ENCODE measurements at regions not wholly inside any gene's neighbourhood (a gene's known extent, or its start where the extent isn't known, plus 50 kb on each side); places are given as distances from the start of the nearest gene placed in this dataset.

GRCh38 chr4:11542952-11543351 is 114.3 kb upstream of the HS3ST1 start:
- H2AK5ac ChIP-seq (ENCODE audit: low read depth, low read length), result no peak overlapping the region
- H2BK15ac ChIP-seq (ENCODE audit: low read length), result no peak overlapping the region
- no peaks in the 10 kb centered on the region for H3K9me3 ChIP-seq (ENCODE audit: insufficient read depth in 2 of 2, low read depth in 1 of 2, low read length in 1 of 2)
- CTCF ChIA-PET (ENCODE audit: partially characterized antibody), result interaction anchor here (0.8 kb wide), 1 partner anchor 32 kb away, joined by 3 read pairs; no protein-coding TSS in a partner anchor
- no peaks in the 10 kb centered on the region for H3K79me1 ChIP-seq (ENCODE audit: low read depth, low read length)
- no peak overlapping the region for H2BK5ac ChIP-seq (ENCODE audit: low read depth, low read length)
- H3K4me1 ChIP-seq (replicated peaks in 1 of 4; ENCODE audit: control insufficient read depth in 3 of 4, insufficient read depth in 4 of 4, low read length in 3 of 4), result no peaks in the 10 kb centered on the region
- no peak overlapping the region for H2BK12ac ChIP-seq (ENCODE audit: low read depth, low read length)
- no peak overlapping the region for H3K4me2 ChIP-seq (ENCODE audit: insufficient read depth in 1 of 2, low read depth in 2 of 2, low read length in 2 of 2)
- WGBS, 2 experiments (ENCODE audit: extremely low coverage in 1 of 2, insufficient coverage in 1 of 2, insufficient read length in 1 of 2, insufficient replicate concordance in 2 of 2, low coverage in 1 of 2, low lambda C conversion rate in 2 of 2, missing lambda C conversion rate in 1 of 2), result 88% methylated on average over 2 of the region's 2 CpGs; no CpG with 5 or more reads in 1 of the 2 experiments
- H3K27me3 ChIP-seq (replicated peaks in 1 of 4; ENCODE audit: control insufficient read depth in 3 of 4, extremely low read depth in 1 of 4, insufficient read depth in 3 of 4, low read length in 3 of 4), result no peaks in the 10 kb centered on the region
- no peak overlapping the region for H3K14ac ChIP-seq (ENCODE audit: insufficient read length)
- no peak overlapping the region for H2BK120ac ChIP-seq (replicated peaks; ENCODE audit: low read depth, low read length)
- no peak overlapping the region for H3K9ac ChIP-seq (replicated peaks in 1 of 4; ENCODE audit: extremely low read depth in 1 of 4, low read depth in 3 of 4, low read length in 3 of 4)
- no peak overlapping the region for H3K18ac ChIP-seq (ENCODE audit: extremely low read depth, low read length)
- H2AFZ ChIP-seq (ENCODE audit: low read length), result no peak overlapping the region
- no peak overlapping the region for H3K56ac ChIP-seq (replicated peaks; ENCODE audit: insufficient read length, low read depth, low read length)
- no peaks in the 10 kb centered on the region for H3K36me3 ChIP-seq (ENCODE audit: control insufficient read depth in 2 of 4, insufficient read depth in 4 of 4, low read length in 3 of 4)
- H3K79me2 ChIP-seq (ENCODE audit: control insufficient read depth in 1 of 2, insufficient read depth in 2 of 2, low read length in 2 of 2), result no peaks in the 10 kb centered on the region
- no peak overlapping the region for H3K4me3 ChIP-seq (ENCODE audit: extremely low read depth in 1 of 4, insufficient read depth in 2 of 4, low read depth in 3 of 4, low read length in 4 of 4)
- H3K4ac ChIP-seq (replicated peaks; ENCODE audit: insufficient read length, low read depth, low read length), result no peak overlapping the region
- H2BK20ac ChIP-seq (ENCODE audit: low read length), result no peak overlapping the region
- no peak overlapping the region for H4K5ac ChIP-seq (ENCODE audit: insufficient read length, low read depth, low read length)
- no peak overlapping the region for H4K8ac ChIP-seq (ENCODE audit: extremely low read depth, insufficient read depth, low read length)
- no peak overlapping the region for H3K27ac ChIP-seq (ENCODE audit: low read depth, low read length)
- no peak for FAIRE-seq
- DNase-seq (ENCODE audit: low read depth in 1 of 2, low spot score in 2 of 2), result no peak
- H4K20me1 ChIP-seq (replicated peaks in 1 of 2; ENCODE audit: control insufficient read depth in 1 of 2, insufficient read depth in 2 of 2, low read length in 2 of 2), result no peaks in the 10 kb centered on the region
- H4K91ac ChIP-seq (replicated peaks; ENCODE audit: insufficient read length, low read length), result no peak overlapping the region
- POLR2A ChIA-PET (ENCODE audit: partially characterized antibody), result no interaction called here
- H3K23me2 ChIP-seq (ENCODE audit: low read depth, low read length), result peaks cover 2% of the 10 kb centered on the region; the same call in 1 of the 2 replicates
- no peak overlapping the region for H3K23ac ChIP-seq (ENCODE audit: insufficient read length)
- TF ChIP-seq EZH2 (IDR thresholded peaks at IDR 0.05; ENCODE audit: low read depth, low read length, severe bottlenecking) (no peak), CBX5 (IDR thresholded peaks at IDR 0.05; ENCODE audit: low read depth, low read length) (no peak), SUZ12 (IDR thresholded peaks at IDR 0.05; ENCODE audit: low read length) (no peak), RAD21 (IDR thresholded peaks at IDR 0.05 in 1 of 2, conservative IDR thresholded peaks at IDR 0.05 in 1 of 2; ENCODE audit: low read depth in 2 of 2, low read length in 2 of 2) (no peak), TBP (IDR thresholded peaks at IDR 0.05; ENCODE audit: low read depth, low read length) (no peak), RFX5 (IDR thresholded peaks at IDR 0.05; ENCODE audit: borderline replicate concordance, low read depth, low read length) (no peak), CREB1 (IDR thresholded peaks at IDR 0.05) (no peak), JUND (IDR thresholded peaks at IDR 0.05; ENCODE audit: low read length) (no peak), CEBPB (IDR thresholded peaks at IDR 0.05; ENCODE audit: low read depth, low read length) (no peak), ASH2L (IDR thresholded peaks at IDR 0.05; ENCODE audit: low read length) (no peak), SAP30 (IDR thresholded peaks at IDR 0.05; ENCODE audit: insufficient read depth, insufficient replicate concordance, low read length) (no peak), TEAD4 (IDR thresholded peaks at IDR 0.05; ENCODE audit: low read depth, low read length) (no peak), KDM5A (IDR thresholded peaks at IDR 0.05; ENCODE audit: low read length) (no peak)
